ENCODE measurements at regions not wholly inside any gene's neighbourhood (a gene's known extent, or its start where the extent isn't known, plus 50 kb on each side); places are given as distances from the start of the nearest gene placed in this dataset.

GRCh38 chr3:34837848-34838741 lies 801.2 kb upstream of the ARPP21 start:
- DNase-seq (no peak), ATAC-seq (ENCODE audit: low read depth) (no peak)
- ChIA-PET CTCF (no interaction called here), POLR2A (no interaction called here)
- Mint-ChIP-seq H3K4me3 (no peak overlapping the region), H3K4me1 (no peaks in the 10 kb centered on the region), H3K27ac (no peak overlapping the region), H3K36me3 (ENCODE audit: low read depth) (no peaks in the 10 kb centered on the region), H3K9me3 (no peaks in the 10 kb centered on the region), H3K27me3 (no peaks in the 10 kb centered on the region)
- intact Hi-C loops (cut with micrococcal nuclease) = no loop called here
- TF ChIP-seq, protein P1, sequence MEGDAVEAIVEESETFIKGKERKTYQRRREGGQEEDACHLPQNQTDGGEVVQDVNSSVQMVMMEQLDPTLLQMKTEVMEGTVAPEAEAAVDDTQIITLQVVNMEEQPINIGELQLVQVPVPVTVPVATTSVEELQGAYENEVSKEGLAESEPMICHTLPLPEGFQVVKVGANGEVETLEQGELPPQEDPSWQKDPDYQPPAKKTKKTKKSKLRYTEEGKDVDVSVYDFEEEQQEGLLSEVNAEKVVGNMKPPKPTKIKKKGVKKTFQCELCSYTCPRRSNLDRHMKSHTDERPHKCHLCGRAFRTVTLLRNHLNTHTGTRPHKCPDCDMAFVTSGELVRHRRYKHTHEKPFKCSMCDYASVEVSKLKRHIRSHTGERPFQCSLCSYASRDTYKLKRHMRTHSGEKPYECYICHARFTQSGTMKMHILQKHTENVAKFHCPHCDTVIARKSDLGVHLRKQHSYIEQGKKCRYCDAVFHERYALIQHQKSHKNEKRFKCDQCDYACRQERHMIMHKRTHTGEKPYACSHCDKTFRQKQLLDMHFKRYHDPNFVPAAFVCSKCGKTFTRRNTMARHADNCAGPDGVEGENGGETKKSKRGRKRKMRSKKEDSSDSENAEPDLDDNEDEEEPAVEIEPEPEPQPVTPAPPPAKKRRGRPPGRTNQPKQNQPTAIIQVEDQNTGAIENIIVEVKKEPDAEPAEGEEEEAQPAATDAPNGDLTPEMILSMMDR (IDR thresholded peaks at IDR 0.05) = no peak

GRCh38 chr3:34842706-34843480 lies 796.4 kb upstream of the ARPP21 start:
- H3K9me3 Mint-ChIP-seq = no peaks in the 10 kb centered on the region
- no peaks in the 10 kb centered on the region for H3K27me3 Mint-ChIP-seq
- H3K36me3 Mint-ChIP-seq (ENCODE audit: low read depth) = no peaks in the 10 kb centered on the region
- CTCF ChIA-PET = interaction anchor here (0.6 kb wide), 1 partner anchor 1474 kb away, joined by 3 read pairs; no protein-coding TSS in a partner anchor
- TF ChIP-seq, protein P1 (IDR thresholded peaks at IDR 0.05) = no peak
- POLR2A ChIA-PET = no interaction called here
- ATAC-seq (ENCODE audit: low read depth) (no peak), DNase-seq (no peak)
- H3K27ac Mint-ChIP-seq = no peak overlapping the region
- H3K4me3 Mint-ChIP-seq = no peak overlapping the region
- intact Hi-C loops (cut with micrococcal nuclease) = no loop called here
- no peaks in the 10 kb centered on the region for H3K4me1 Mint-ChIP-seq

GRCh38 chr3:34844323-34844620 lies 795.1 kb upstream of the ARPP21 start:
- Mint-ChIP-seq H3K9me3 (no peaks in the 10 kb centered on the region), H3K36me3 (ENCODE audit: low read depth) (no peaks in the 10 kb centered on the region), H3K27me3 (no peaks in the 10 kb centered on the region), H3K27ac (no peak overlapping the region), H3K4me3 (no peak overlapping the region), H3K4me1 (no peaks in the 10 kb centered on the region)
- ATAC-seq (ENCODE audit: low read depth) (no peak), DNase-seq (no peak)
- ChIA-PET POLR2A (no interaction called here), CTCF (no interaction called here)
- intact Hi-C loops (cut with micrococcal nuclease) = no loop called here
- TF ChIP-seq, protein P1 (IDR thresholded peaks at IDR 0.05) = no peak

GRCh38 chr3:34851137-34851536 lies 788.2 kb upstream of the ARPP21 start:
- no peaks in the 10 kb centered on the region for H3K4me1 Mint-ChIP-seq
- no peak overlapping the region for H3K27ac Mint-ChIP-seq
- ATAC-seq (ENCODE audit: low read depth) (no peak), DNase-seq (no peak)
- H3K36me3 Mint-ChIP-seq (ENCODE audit: low read depth) = no peaks in the 10 kb centered on the region
- no peaks in the 10 kb centered on the region for H3K9me3 Mint-ChIP-seq
- H3K4me3 Mint-ChIP-seq = no peak overlapping the region
- TF ChIP-seq, protein P1 (IDR thresholded peaks at IDR 0.05) = no peak
- no peaks in the 10 kb centered on the region for H3K27me3 Mint-ChIP-seq
- CTCF ChIA-PET = no interaction called here
- POLR2A ChIA-PET = no interaction called here
- intact Hi-C loops (cut with micrococcal nuclease) = no loop called here

GRCh38 chr3:34852844-34853439 lies 786.4 kb upstream of the ARPP21 start:
- TF ChIP-seq, protein P1 (IDR thresholded peaks at IDR 0.05) = no peak
- ChIA-PET POLR2A (no interaction called here), CTCF (no interaction called here)
- Mint-ChIP-seq H3K4me1 (no peaks in the 10 kb centered on the region), H3K27ac (no peak overlapping the region), H3K9me3 (no peaks in the 10 kb centered on the region), H3K4me3 (no peak overlapping the region), H3K27me3 (no peaks in the 10 kb centered on the region), H3K36me3 (ENCODE audit: low read depth) (no peaks in the 10 kb centered on the region)
- DNase-seq (no peak), ATAC-seq (ENCODE audit: low read depth) (no peak)
- intact Hi-C loops (cut with micrococcal nuclease) = no loop called here

Measured in activated B cell treated with CpG ODN at 0.5 μM for 24 hours (primary cell).